ENCODE measurements at regions not wholly inside any gene's neighbourhood (a gene's known extent, or its start where the extent isn't known, plus 50 kb on each side); places are given as distances from the start of the nearest gene placed in this dataset.

- TF ChIP-seq, protein P1, sequence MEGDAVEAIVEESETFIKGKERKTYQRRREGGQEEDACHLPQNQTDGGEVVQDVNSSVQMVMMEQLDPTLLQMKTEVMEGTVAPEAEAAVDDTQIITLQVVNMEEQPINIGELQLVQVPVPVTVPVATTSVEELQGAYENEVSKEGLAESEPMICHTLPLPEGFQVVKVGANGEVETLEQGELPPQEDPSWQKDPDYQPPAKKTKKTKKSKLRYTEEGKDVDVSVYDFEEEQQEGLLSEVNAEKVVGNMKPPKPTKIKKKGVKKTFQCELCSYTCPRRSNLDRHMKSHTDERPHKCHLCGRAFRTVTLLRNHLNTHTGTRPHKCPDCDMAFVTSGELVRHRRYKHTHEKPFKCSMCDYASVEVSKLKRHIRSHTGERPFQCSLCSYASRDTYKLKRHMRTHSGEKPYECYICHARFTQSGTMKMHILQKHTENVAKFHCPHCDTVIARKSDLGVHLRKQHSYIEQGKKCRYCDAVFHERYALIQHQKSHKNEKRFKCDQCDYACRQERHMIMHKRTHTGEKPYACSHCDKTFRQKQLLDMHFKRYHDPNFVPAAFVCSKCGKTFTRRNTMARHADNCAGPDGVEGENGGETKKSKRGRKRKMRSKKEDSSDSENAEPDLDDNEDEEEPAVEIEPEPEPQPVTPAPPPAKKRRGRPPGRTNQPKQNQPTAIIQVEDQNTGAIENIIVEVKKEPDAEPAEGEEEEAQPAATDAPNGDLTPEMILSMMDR (IDR thresholded peaks at IDR 0.05; ENCODE audit: control extremely low read depth, extremely low read depth), result no peak
- H3K27ac ChIP-seq (ENCODE audit: low read depth in 1 of 2, low read length in 1 of 2), result no peak overlapping the region
- no peak overlapping the region for H3K4me3 ChIP-seq
- no peak overlapping the region for H3K9ac ChIP-seq (ENCODE audit: insufficient read depth in 1 of 2, low read length in 2 of 2)
- no peak for ATAC-seq (ENCODE audit: insufficient read depth, low FRiP score)
- no peaks in the 10 kb centered on the region for H3K9me3 ChIP-seq (ENCODE audit: control insufficient read depth in 4 of 4, insufficient read depth in 3 of 4, low read length in 3 of 4)
- 18 to 19% methylated on average over 3 of the region's 3 CpGs for WGBS, 2 donors
- H3K27me3 ChIP-seq (ENCODE audit: control insufficient read depth in 3 of 3, insufficient read depth in 3 of 3, low read length in 2 of 3), result peaks cover 0 to 5% (median 0%) of the 10 kb centered on the region in 3 donors
- no peaks in the 10 kb centered on the region for H3K4me1 ChIP-seq (ENCODE audit: control insufficient read depth in 5 of 5, insufficient read depth in 5 of 5, low read length in 5 of 5)
- peak in 2 of 3 donors; percentile 73 to 79 for DNase-seq
- no peaks in the 10 kb centered on the region for H3K36me3 ChIP-seq (ENCODE audit: control insufficient read depth in 4 of 4, insufficient read depth in 4 of 4, low read length in 4 of 4)
These were observed 534.6 kb upstream of the ATP11B start for GRCh38 chr3:182258538-182259177.

GRCh38 chr3:182259579-182259978, 533.7 kb upstream of the ATP11B start:
- no peak overlapping the region for H3K9ac ChIP-seq (ENCODE audit: insufficient read depth in 1 of 2, low read length in 2 of 2)
- H3K36me3 ChIP-seq (ENCODE audit: control insufficient read depth in 4 of 4, insufficient read depth in 4 of 4, low read length in 4 of 4), result no peaks in the 10 kb centered on the region
- no peak overlapping the region for H3K4me3 ChIP-seq
- H3K27ac ChIP-seq (ENCODE audit: low read depth in 1 of 2, low read length in 1 of 2), result no peak overlapping the region
- no peaks in the 10 kb centered on the region for H3K9me3 ChIP-seq (ENCODE audit: control insufficient read depth in 4 of 4, insufficient read depth in 3 of 4, low read length in 3 of 4)
- 39 to 54% methylated on average over 17 of the region's 17 CpGs for WGBS, 2 donors
- TF ChIP-seq, protein P1 (IDR thresholded peaks at IDR 0.05; ENCODE audit: control extremely low read depth, extremely low read depth), result no peak
- ATAC-seq (ENCODE audit: insufficient read depth, low FRiP score) (no peak), DNase-seq (peak in 2 of 3 donors; percentile 7 to 15)
- no peaks in the 10 kb centered on the region for H3K4me1 ChIP-seq (ENCODE audit: control insufficient read depth in 5 of 5, insufficient read depth in 5 of 5, low read length in 5 of 5)
- peaks cover 0 to 3% (median 0%) of the 10 kb centered on the region in 3 donors for H3K27me3 ChIP-seq (ENCODE audit: control insufficient read depth in 3 of 3, insufficient read depth in 3 of 3, low read length in 2 of 3)

GRCh38 chr3:182261041-182261440, 532.3 kb upstream of the ATP11B start:
- H3K4me1 ChIP-seq (ENCODE audit: control insufficient read depth in 5 of 5, insufficient read depth in 5 of 5, low read length in 5 of 5), result no peaks in the 10 kb centered on the region
- H3K9ac ChIP-seq (ENCODE audit: insufficient read depth in 1 of 2, low read length in 2 of 2), result no peak overlapping the region
- H3K9me3 ChIP-seq (ENCODE audit: control insufficient read depth in 4 of 4, insufficient read depth in 3 of 4, low read length in 3 of 4), result no peaks in the 10 kb centered on the region
- WGBS, 2 donors, result 49 to 63% methylated on average over 7 of the region's 7 CpGs
- TF ChIP-seq, protein P1 (IDR thresholded peaks at IDR 0.05; ENCODE audit: control extremely low read depth, extremely low read depth), result no peak
- H3K27ac ChIP-seq (ENCODE audit: low read depth in 1 of 2, low read length in 1 of 2), result no peak overlapping the region
- DNase-seq, result peak in 1 of 3 donors; percentile 46
- H3K27me3 ChIP-seq (ENCODE audit: control insufficient read depth in 3 of 3, insufficient read depth in 3 of 3, low read length in 2 of 3), result no peaks in the 10 kb centered on the region
- no peak for ATAC-seq (ENCODE audit: insufficient read depth, low FRiP score)
- no peaks in the 10 kb centered on the region for H3K36me3 ChIP-seq (ENCODE audit: control insufficient read depth in 4 of 4, insufficient read depth in 4 of 4, low read length in 4 of 4)
- H3K4me3 ChIP-seq, result no peak overlapping the region

- Histone ChIP-seq H3K4me1 (ENCODE audit: control insufficient read depth in 5 of 5, insufficient read depth in 5 of 5, low read length in 5 of 5) (no peaks in the 10 kb centered on the region), H3K4me3 (no peak overlapping the region), H3K9me3 (ENCODE audit: control insufficient read depth in 4 of 4, insufficient read depth in 3 of 4, low read length in 3 of 4) (no peaks in the 10 kb centered on the region), H3K9ac (ENCODE audit: insufficient read depth in 1 of 2, low read length in 2 of 2) (no peak overlapping the region), H3K36me3 (ENCODE audit: control insufficient read depth in 4 of 4, insufficient read depth in 4 of 4, low read length in 4 of 4) (no peaks in the 10 kb centered on the region), H3K27me3 (ENCODE audit: control insufficient read depth in 3 of 3, insufficient read depth in 3 of 3, low read length in 2 of 3) (no peaks in the 10 kb centered on the region), H3K27ac (ENCODE audit: low read depth in 1 of 2, low read length in 1 of 2) (no peak overlapping the region)
- no peak for ATAC-seq (ENCODE audit: insufficient read depth, low FRiP score)
- TF ChIP-seq, protein P1 (IDR thresholded peaks at IDR 0.05; ENCODE audit: control extremely low read depth, extremely low read depth), result no peak
- whole genome bisulfite sequencing, 2 donors, result 73 to 80% methylated on average over 4 of the region's 4 CpGs
- DNase-seq, result no peak
These were observed 524.6 kb upstream of the ATP11B start for GRCh38 chr3:182268711-182269110.
